Lung (tissue), 11 donors: ENCODE measurements at regions not wholly inside any gene's neighbourhood (a gene's known extent, or its start where the extent isn't known, plus 50 kb on each side); places are given as distances from the start of the nearest gene placed in this dataset.
A peak's percentile ranks its signal among the peaks of the same experiment; 100 is the strongest.

Experiments
- ATAC-seq: fragments of 200-7000 bp; cut with Tn5 transposase; one replicate; pipeline ENCODE4 v1.9.1; 2020; ENCODE audit warnings: moderate number of reproducible peaks; ENCODE audit not compliant: insufficient read depth, low FRiP score
- DNase-seq, 3 donors: peaks; one replicate each; pipeline ENCODE4 v3.0.0-alpha.2; 2013 to 2017
- H3K27ac ChIP-seq, 2 donors: one replicate each; pipeline ENCODE4 v1.5.1; 2013; ENCODE audit warnings: mild to moderate bottlenecking in 2 of 2, moderate library complexity in 2 of 2, control low read depth in 1 of 2, inconsistent platforms in 1 of 2, low read depth in 1 of 2, low read length in 1 of 2
- H3K27me3 ChIP-seq, 3 donors: one replicate each; pipeline ENCODE4 v1.5.1; 2013; ENCODE audit warnings: low read length in 2 of 3; ENCODE audit not compliant: control insufficient read depth in 3 of 3, insufficient read depth in 3 of 3
- H3K36me3 ChIP-seq, 4 donors: one replicate each; pipeline ENCODE4 v1.5.1; 2013; ENCODE audit warnings: low read length in 4 of 4, mild to moderate bottlenecking in 1 of 4, moderate library complexity in 1 of 4; ENCODE audit not compliant: control insufficient read depth in 4 of 4, insufficient read depth in 4 of 4
- H3K4me1 ChIP-seq, 5 donors: one replicate each; pipeline ENCODE4 v1.5.1; 2013; ENCODE audit warnings: low read length in 5 of 5, mild to moderate bottlenecking in 2 of 5, moderate library complexity in 1 of 5; ENCODE audit not compliant: control insufficient read depth in 5 of 5, insufficient read depth in 5 of 5
- H3K4me3 ChIP-seq: one replicate; pipeline ENCODE4 v1.5.1; 2013; ENCODE audit warnings: mild to moderate bottlenecking, control low read depth, moderate library complexity
- H3K9ac ChIP-seq, 2 donors: one replicate each; pipeline ENCODE4 v1.5.1; 2013; ENCODE audit warnings: low read length in 2 of 2, control low read depth in 1 of 2; ENCODE audit not compliant: insufficient read depth in 1 of 2
- H3K9me3 ChIP-seq, 4 donors: one replicate each; pipeline ENCODE4 v1.5.1; 2013; ENCODE audit warnings: low read length in 3 of 4, mild to moderate bottlenecking in 1 of 4, moderate library complexity in 1 of 4; ENCODE audit not compliant: control insufficient read depth in 4 of 4, insufficient read depth in 3 of 4
- CTCF ChIP-seq: IDR thresholded peaks from 2 replicates; pipeline ENCODE4 v1.5.1; 2012; ENCODE audit warnings: mild to moderate bottlenecking; ENCODE audit errors: control extremely low read depth, extremely low read depth
- WGBS, 2 donors: extraction: QIAGEN DNeasy Blood & Tissue Kit; methylation state at CpG; one replicate each; pipeline ENCODE4 v1.1.7; 2013; 5-methylcytosine and 5-hydroxymethylcytosine counted together
- donor health status: control.
- donor health status: control.
- donor health status: Bipolar disorder and iron deficiency.
- donor health status: healthy.
- donor health status: DM: yes; HTN: yes; CAD: no.

- Histone ChIP-seq H3K9me3 (no peaks in the 10 kb centered on the region), H3K27me3 (no peaks in the 10 kb centered on the region), H3K4me1 (peaks cover 7 to 20% (median 11%) of the 10 kb centered on the region in 5 donors), H3K9ac (no peak overlapping the region), H3K4me3 (no peak overlapping the region), H3K36me3 (no peaks in the 10 kb centered on the region), H3K27ac (no peak overlapping the region)
- WGBS, 2 donors: 81 to 85% methylated on average over 9 of the region's 9 CpGs
- no peak for TF ChIP-seq CTCF
- ATAC-seq (no peak), DNase-seq (no peak)
Observed at GRCh38 chr2:47227532-47228279, 51.4 kb upstream of the CALM2 start.

- DNase-seq (no peak), ATAC-seq (no peak)
- Histone ChIP-seq H3K4me3 (no peak overlapping the region), H3K27ac (no peak overlapping the region), H3K4me1 (peaks cover 7 to 20% (median 11%) of the 10 kb centered on the region in 5 donors), H3K27me3 (no peaks in the 10 kb centered on the region), H3K36me3 (no peaks in the 10 kb centered on the region), H3K9me3 (no peaks in the 10 kb centered on the region), H3K9ac (no peak overlapping the region)
- WGBS, 2 donors: 60 to 81% methylated on average over 6 of the region's 6 CpGs
- TF ChIP-seq CTCF: no peak
Observed at GRCh38 chr2:47226923-47227220, 50.6 kb upstream of the CALM2 start.

- 53 to 68% methylated on average over 4 of the region's 4 CpGs for WGBS, 2 donors
- peak; percentile 23 for ATAC-seq
- no peaks in the 10 kb centered on the region for H3K27me3 ChIP-seq
- H3K4me1 ChIP-seq: peaks cover 7 to 20% (median 11%) of the 10 kb centered on the region in 5 donors
- peak in 1 of 3 donors; percentile 42 for DNase-seq
- no peaks in the 10 kb centered on the region for H3K9me3 ChIP-seq
- H3K9ac ChIP-seq: no peak overlapping the region
- TF ChIP-seq CTCF: no peak
- H3K27ac ChIP-seq: peak overlapping the region in 1 of 2 donors; percentile 71
- no peaks in the 10 kb centered on the region for H3K36me3 ChIP-seq
- no peak overlapping the region for H3K4me3 ChIP-seq
Observed at GRCh38 chr2:47226132-47226922, 50.0 kb upstream of the CALM2 start.
